Activated CD4-positive, alpha-beta T cell treated with anti-CD3 and anti-CD28 coated beads, Interleukin-2, amount 10 ng/mL, durations not matched to agents 7 days and 5 days (primary cell): ENCODE measurements at regions not wholly inside any gene's neighbourhood (a gene's known extent, or its start where the extent isn't known, plus 50 kb on each side); places are given as distances from the start of the nearest gene placed in this dataset.
"Not testable (repeated sequence)": the region's sequence is repeated elsewhere in the genome, so short reads cannot be mapped to it uniquely, and the experiment has no call there.

Experiments used
- CTCF ChIA-PET: fragments of 350-600 bp; sonication (Branson Sonifier 250); formaldehyde crosslinking; loops from one replicate; lab custom pipeline; 2021; ENCODE audit warnings: antibody characterized with exemption; lab: Charles Lee
- POLR2A ChIA-PET: fragments of 350-600 bp; sonication (Branson Sonifier 250); formaldehyde crosslinking; loops from one replicate; lab custom pipeline; 2021; ENCODE audit warnings: antibody characterized with exemption; lab: Charles Lee
- DNase-seq: peaks from one replicate; pipeline ENCODE4 v3.0.0-alpha.2; 2020
- H3K27ac Mint-ChIP-seq: one replicate; pipeline ENCODE4 v1.8.0; 2021; ENCODE audit warnings: mild to moderate bottlenecking, moderate library complexity, mixed read lengths
- H3K27me3 Mint-ChIP-seq: one replicate; pipeline ENCODE4 v1.8.0; 2021; ENCODE audit warnings: mixed read lengths
- H3K36me3 Mint-ChIP-seq: one replicate; pipeline ENCODE4 v1.8.0; 2021; ENCODE audit warnings: low read depth, mixed read lengths
- H3K4me1 Mint-ChIP-seq: one replicate; pipeline ENCODE4 v1.8.0; 2021; ENCODE audit warnings: mixed read lengths
- H3K4me3 Mint-ChIP-seq: one replicate; pipeline ENCODE4 v1.8.0; 2021; ENCODE audit warnings: mild to moderate bottlenecking, moderate library complexity, mixed read lengths
- H3K9me3 Mint-ChIP-seq: one replicate; pipeline ENCODE4 v1.8.0; 2021; ENCODE audit warnings: mixed read lengths

GRCh38 chrX:28408017-28408723 lies 179.1 kb upstream of the IL1RAPL1 start:
- DNase-seq = no peak
- no peaks in the 10 kb centered on the region for H3K27me3 Mint-ChIP-seq
- no peaks in the 10 kb centered on the region for H3K4me1 Mint-ChIP-seq
- H3K9me3 Mint-ChIP-seq = peaks cover 3% of the 10 kb centered on the region
- no peak overlapping the region for H3K4me3 Mint-ChIP-seq
- ChIA-PET CTCF (no interaction called here), POLR2A (no interaction called here)
- H3K36me3 Mint-ChIP-seq = no peaks in the 10 kb centered on the region
- no peak overlapping the region for H3K27ac Mint-ChIP-seq

- POLR2A ChIA-PET = no interaction called here
- Mint-ChIP-seq H3K4me1 (no peaks in the 10 kb centered on the region), H3K27me3 (no peaks in the 10 kb centered on the region), H3K4me3 (no peak overlapping the region), H3K27ac (no peak overlapping the region), H3K9me3 (peaks cover 3% of the 10 kb centered on the region), H3K36me3 (no peaks in the 10 kb centered on the region)
- CTCF ChIA-PET = no interaction called here
- DNase-seq = no peak
Observed at GRCh38 chrX:28398342-28398741, 188.9 kb upstream of the IL1RAPL1 start.

GRCh38 chrX:28391528-28391927 lies 195.7 kb upstream of the IL1RAPL1 start:
- no peak for DNase-seq
- Mint-ChIP-seq H3K36me3 (no peaks in the 10 kb centered on the region), H3K9me3 (peaks cover 3% of the 10 kb centered on the region), H3K4me3 (no peak overlapping the region), H3K27ac (no peak overlapping the region), H3K27me3 (no peaks in the 10 kb centered on the region), H3K4me1 (no peaks in the 10 kb centered on the region)
- CTCF ChIA-PET = no interaction called here
- POLR2A ChIA-PET = no interaction called here

GRCh38 chrX:28379103-28379502 lies 208.1 kb upstream of the IL1RAPL1 start:
- ChIA-PET POLR2A (no interaction called here), CTCF (no interaction called here)
- Mint-ChIP-seq H3K4me1 (no peaks in the 10 kb centered on the region), H3K36me3 (no peaks in the 10 kb centered on the region), H3K27me3 (no peaks in the 10 kb centered on the region), H3K27ac (no peak overlapping the region), H3K4me3 (no peak overlapping the region), H3K9me3 (no peaks in the 10 kb centered on the region)
- no peak for DNase-seq

GRCh38 chrX:28367649-28368048 lies 219.6 kb upstream of the IL1RAPL1 start:
- CTCF ChIA-PET, DNase-seq, H3K4me3 Mint-ChIP-seq, H3K27ac Mint-ChIP-seq, H3K9me3 Mint-ChIP-seq, H3K4me1 Mint-ChIP-seq, H3K36me3 Mint-ChIP-seq, POLR2A ChIA-PET, H3K27me3 Mint-ChIP-seq: not testable (repeated sequence)

- Mint-ChIP-seq H3K4me3 (no peak overlapping the region), H3K27ac (no peak overlapping the region), H3K36me3 (no peaks in the 10 kb centered on the region), H3K4me1 (no peaks in the 10 kb centered on the region), H3K27me3 (no peaks in the 10 kb centered on the region), H3K9me3 (no peaks in the 10 kb centered on the region)
- POLR2A ChIA-PET = no interaction called here
- CTCF ChIA-PET = no interaction called here
- no peak for DNase-seq
Observed at GRCh38 chrX:28351801-28352200, 235.4 kb upstream of the IL1RAPL1 start.

- CTCF ChIA-PET = no interaction called here
- no peak overlapping the region for H3K4me3 Mint-ChIP-seq
- no peaks in the 10 kb centered on the region for H3K27me3 Mint-ChIP-seq
- no peaks in the 10 kb centered on the region for H3K4me1 Mint-ChIP-seq
- DNase-seq = no peak
- H3K9me3 Mint-ChIP-seq = no peaks in the 10 kb centered on the region
- POLR2A ChIA-PET = no interaction called here
- no peak overlapping the region for H3K27ac Mint-ChIP-seq
- H3K36me3 Mint-ChIP-seq = no peaks in the 10 kb centered on the region
Observed at GRCh38 chrX:28349888-28350287, 237.4 kb upstream of the IL1RAPL1 start.

- DNase-seq = no peak
- Mint-ChIP-seq H3K4me3 (no peak overlapping the region), H3K27ac (no peak overlapping the region), H3K4me1 (no peaks in the 10 kb centered on the region), H3K36me3 (no peaks in the 10 kb centered on the region), H3K9me3 (no peaks in the 10 kb centered on the region), H3K27me3 (no peaks in the 10 kb centered on the region)
- CTCF ChIA-PET = no interaction called here
- POLR2A ChIA-PET = no interaction called here
Observed at GRCh38 chrX:28347476-28347875, 239.8 kb upstream of the IL1RAPL1 start.

GRCh38 chrX:28329156-28329555 lies 258.1 kb upstream of the IL1RAPL1 start:
- ChIA-PET CTCF (no interaction called here), POLR2A (no interaction called here)
- H3K27me3 Mint-ChIP-seq = no peaks in the 10 kb centered on the region
- peaks cover 2% of the 10 kb centered on the region for H3K9me3 Mint-ChIP-seq
- DNase-seq = no peak
- no peaks in the 10 kb centered on the region for H3K36me3 Mint-ChIP-seq
- H3K4me3 Mint-ChIP-seq = no peak overlapping the region
- no peak overlapping the region for H3K27ac Mint-ChIP-seq
- H3K4me1 Mint-ChIP-seq = no peaks in the 10 kb centered on the region

GRCh38 chrX:28324321-28324721 lies 262.9 kb upstream of the IL1RAPL1 start:
- H3K4me3 Mint-ChIP-seq = no peak overlapping the region
- DNase-seq = no peak
- ChIA-PET CTCF (no interaction called here), POLR2A (no interaction called here)
- no peaks in the 10 kb centered on the region for H3K4me1 Mint-ChIP-seq
- H3K9me3 Mint-ChIP-seq = peaks cover 14% of the 10 kb centered on the region
- H3K27ac Mint-ChIP-seq = no peak overlapping the region
- H3K36me3 Mint-ChIP-seq = no peaks in the 10 kb centered on the region
- H3K27me3 Mint-ChIP-seq = no peaks in the 10 kb centered on the region

- H3K4me1 Mint-ChIP-seq = no peaks in the 10 kb centered on the region
Observed at GRCh38 chrX:28321286-28321685, 266.0 kb upstream of the IL1RAPL1 start.

GRCh38 chrX:28312965-28313364 lies 274.3 kb upstream of the IL1RAPL1 start:
- Mint-ChIP-seq H3K27ac (no peak overlapping the region), H3K27me3 (no peaks in the 10 kb centered on the region), H3K36me3 (no peaks in the 10 kb centered on the region), H3K4me3 (no peak overlapping the region), H3K9me3 (peaks cover under 1% of the 10 kb centered on the region), H3K4me1 (no peaks in the 10 kb centered on the region)
- DNase-seq = no peak
- POLR2A ChIA-PET = no interaction called here
- CTCF ChIA-PET = no interaction called here

More at GRCh38 chrX:28321286-28321685, 266.0 kb upstream of the IL1RAPL1 start:
- Mint-ChIP-seq H3K9me3 (peaks cover 15% of the 10 kb centered on the region), H3K36me3 (no peaks in the 10 kb centered on the region), H3K4me3 (no peak overlapping the region), H3K27ac (no peak overlapping the region), H3K27me3 (no peaks in the 10 kb centered on the region)
- no peak for DNase-seq
- ChIA-PET POLR2A (no interaction called here), CTCF (no interaction called here)

GRCh38 chrX:28312259-28312658 lies 275.0 kb upstream of the IL1RAPL1 start:
- ChIA-PET POLR2A (no interaction called here), CTCF (no interaction called here)
- Mint-ChIP-seq H3K4me3 (no peak overlapping the region), H3K36me3 (no peaks in the 10 kb centered on the region), H3K27me3 (no peaks in the 10 kb centered on the region), H3K4me1 (no peaks in the 10 kb centered on the region), H3K27ac (no peak overlapping the region), H3K9me3 (no peaks in the 10 kb centered on the region)
- DNase-seq = no peak

GRCh38 chrX:28311466-28311865 lies 275.8 kb upstream of the IL1RAPL1 start:
- H3K9me3 Mint-ChIP-seq = no peaks in the 10 kb centered on the region
- POLR2A ChIA-PET = no interaction called here
- no peaks in the 10 kb centered on the region for H3K4me1 Mint-ChIP-seq

More at GRCh38 chrX:28311466-28311865, 275.8 kb upstream of the IL1RAPL1 start:
- no peak for DNase-seq
- no peaks in the 10 kb centered on the region for H3K27me3 Mint-ChIP-seq
- no peak overlapping the region for H3K27ac Mint-ChIP-seq
- no peak overlapping the region for H3K4me3 Mint-ChIP-seq
- CTCF ChIA-PET = no interaction called here
- H3K36me3 Mint-ChIP-seq = no peaks in the 10 kb centered on the region
